Tibial nerve (tissue), 4 donors: ENCODE measurements at regions not wholly inside any gene's neighbourhood (a gene's known extent, or its start where the extent isn't known, plus 50 kb on each side); places are given as distances from the start of the nearest gene placed in this dataset.

Experiments
- EP300 ChIP-seq, 2 donors: sonication (generic); formaldehyde crosslinking; IDR thresholded peaks; one replicate each; pipeline ENCODE4 v1.6.1; 2017; ENCODE audit warnings: antibody characterized with exemption in 2 of 2, mild to moderate bottlenecking in 1 of 2
- TF ChIP-seq, protein P1 (sequence below), 5 experiments: fragments of 200-600 bp in 3 of 5; fragments of 450-650 bp in 2 of 5; sonication (generic) in 3 of 5; IDR thresholded peaks; one replicate each; pipeline ENCODE4 v1.5.1; 2016 to 2019; ENCODE audit warnings: antibody characterized with exemption in 5 of 5, mild to moderate bottlenecking in 3 of 5, moderate library complexity in 2 of 5

GRCh38 chr10:8544057-8544380, 489.5 kb downstream of the GATA3 start:
- no peak for TF ChIP-seq EP300 (IDR thresholded peaks at IDR 0.05)
- TF ChIP-seq, protein P1, sequence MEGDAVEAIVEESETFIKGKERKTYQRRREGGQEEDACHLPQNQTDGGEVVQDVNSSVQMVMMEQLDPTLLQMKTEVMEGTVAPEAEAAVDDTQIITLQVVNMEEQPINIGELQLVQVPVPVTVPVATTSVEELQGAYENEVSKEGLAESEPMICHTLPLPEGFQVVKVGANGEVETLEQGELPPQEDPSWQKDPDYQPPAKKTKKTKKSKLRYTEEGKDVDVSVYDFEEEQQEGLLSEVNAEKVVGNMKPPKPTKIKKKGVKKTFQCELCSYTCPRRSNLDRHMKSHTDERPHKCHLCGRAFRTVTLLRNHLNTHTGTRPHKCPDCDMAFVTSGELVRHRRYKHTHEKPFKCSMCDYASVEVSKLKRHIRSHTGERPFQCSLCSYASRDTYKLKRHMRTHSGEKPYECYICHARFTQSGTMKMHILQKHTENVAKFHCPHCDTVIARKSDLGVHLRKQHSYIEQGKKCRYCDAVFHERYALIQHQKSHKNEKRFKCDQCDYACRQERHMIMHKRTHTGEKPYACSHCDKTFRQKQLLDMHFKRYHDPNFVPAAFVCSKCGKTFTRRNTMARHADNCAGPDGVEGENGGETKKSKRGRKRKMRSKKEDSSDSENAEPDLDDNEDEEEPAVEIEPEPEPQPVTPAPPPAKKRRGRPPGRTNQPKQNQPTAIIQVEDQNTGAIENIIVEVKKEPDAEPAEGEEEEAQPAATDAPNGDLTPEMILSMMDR (IDR thresholded peaks at IDR 0.05): no peak
